GM18868 (cell line): ENCODE measurements at regions not wholly inside any gene's neighbourhood (a gene's known extent, or its start where the extent isn't known, plus 50 kb on each side); places are given as distances from the start of the nearest gene placed in this dataset.

Source experiments
- ATAC-seq: cut with Tn5 transposase; IDR thresholded peaks from one replicate; pipeline ENCODE4 v1.9.1; 2021; ENCODE audit warnings: mild to moderate bottlenecking, moderate library complexity; ENCODE audit not compliant: unreplicated experiment

DNA sequence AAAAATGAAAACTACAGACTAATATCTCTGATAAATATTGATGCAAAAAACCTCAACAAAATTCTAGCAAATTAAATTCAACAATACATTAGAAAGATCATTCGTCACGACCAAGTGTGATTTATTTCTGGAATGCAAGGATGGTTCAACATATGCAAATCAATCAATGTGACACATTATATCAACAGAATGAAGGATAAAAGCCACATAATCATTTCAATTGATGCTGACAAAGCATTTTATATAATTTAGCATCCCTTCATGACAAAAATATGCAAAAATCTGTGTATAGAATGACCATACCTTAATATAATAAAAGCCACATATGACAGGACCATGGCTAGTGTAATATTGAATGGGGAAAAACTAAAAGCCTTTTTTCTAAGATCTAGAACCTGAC lies 457.2 kb upstream of the SPANXN1 start:
- ATAC-seq = no peak

- ATAC-seq = no peak
Measured at GRCh38 chrX:144791298-144791697, 456.0 kb upstream of the SPANXN1 start.

GRCh38 chrX:144798972-144799371 lies 448.3 kb upstream of the SPANXN1 start:
- peak; percentile 81 for ATAC-seq

GRCh38 chrX:144801786-144802185 lies 445.5 kb upstream of the SPANXN1 start:
- ATAC-seq = no peak

GRCh38 chrX:144809025-144809424 lies 438.3 kb upstream of the SPANXN1 start:
- no peak for ATAC-seq

DNA sequence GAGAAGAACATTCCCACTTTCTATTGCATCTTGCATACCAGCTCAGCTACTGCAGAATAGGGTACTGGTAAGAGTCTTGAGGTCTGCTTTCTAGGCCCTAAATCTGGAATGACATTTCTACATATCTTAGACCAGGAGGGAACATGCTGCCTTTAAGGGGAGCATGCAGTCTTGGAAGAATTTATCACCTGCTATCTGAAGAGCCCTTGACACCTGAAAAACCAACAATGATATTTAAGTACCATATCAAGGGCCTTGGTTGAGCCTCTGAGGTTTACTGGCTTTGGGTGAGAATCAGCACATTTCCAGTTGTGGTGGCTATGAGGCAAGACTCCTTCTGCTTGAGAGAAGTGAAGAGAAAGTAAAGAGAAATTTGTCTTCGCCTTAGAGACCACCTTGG lies 436.8 kb upstream of the SPANXN1 start:
- no peak for ATAC-seq

- no peak for ATAC-seq
Measured at GRCh38 chrX:144819406-144819805, 427.9 kb upstream of the SPANXN1 start.

GRCh38 chrX:144840616-144841015 lies 406.7 kb upstream of the SPANXN1 start:
- no peak for ATAC-seq

DNA sequence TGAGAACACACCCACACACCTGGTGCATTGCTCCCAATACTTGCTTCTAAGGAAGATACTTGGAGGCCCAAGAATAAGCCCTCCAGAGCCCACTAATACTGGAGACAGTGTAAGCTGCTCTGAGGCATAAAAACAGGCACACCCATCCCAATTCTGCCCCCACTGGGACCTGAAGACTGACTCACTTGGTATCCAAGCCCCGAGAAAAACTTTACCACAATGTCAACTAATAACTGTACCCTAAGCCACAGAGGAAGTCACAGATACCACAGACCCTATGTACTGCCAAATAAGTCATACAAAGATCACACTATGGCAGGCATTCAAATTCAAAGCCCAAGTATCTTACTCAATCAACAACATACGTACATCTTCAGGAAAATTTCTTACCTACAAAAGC lies 398.2 kb upstream of the SPANXN1 start:
- ATAC-seq = no peak

DNA sequence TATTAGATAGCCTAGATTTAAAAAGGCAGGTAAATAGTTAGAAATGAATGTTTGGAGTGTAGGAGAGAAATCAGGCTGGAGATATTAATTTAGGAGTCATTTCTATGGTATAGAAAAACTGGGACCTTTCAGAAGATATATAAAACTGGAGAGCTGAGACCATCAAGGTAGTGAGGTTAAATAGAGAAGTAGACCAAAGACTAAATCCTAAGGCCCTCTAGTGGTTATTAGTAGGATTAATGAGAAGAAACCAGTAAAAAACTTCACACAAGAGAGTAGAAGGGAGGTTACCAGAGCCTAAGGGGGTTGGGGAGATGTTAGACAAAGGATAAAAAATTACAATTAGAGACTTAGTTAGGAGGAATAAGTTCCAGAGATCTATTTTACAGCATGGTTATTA lies 351.0 kb upstream of the SPANXN1 start:
- ATAC-seq = no peak

DNA sequence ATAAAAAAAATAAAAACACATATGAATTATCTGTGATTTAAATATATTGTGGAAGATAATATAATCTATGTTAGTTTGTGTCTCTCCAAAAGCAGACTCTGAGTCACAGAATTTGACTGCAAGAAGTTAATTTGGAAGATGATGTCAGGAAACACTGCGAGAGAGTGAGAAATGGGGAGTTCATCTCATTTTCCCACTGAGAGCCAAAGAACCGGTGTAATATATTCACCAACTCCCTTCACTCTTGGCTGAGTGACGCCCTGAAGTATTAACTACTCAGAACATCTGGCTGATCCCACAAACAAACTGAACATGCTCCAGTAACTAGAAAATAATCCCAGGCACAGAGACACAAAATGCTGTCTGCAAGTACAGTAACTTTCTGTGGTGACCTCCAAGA lies 345.8 kb upstream of the SPANXN1 start:
- ATAC-seq = no peak

DNA sequence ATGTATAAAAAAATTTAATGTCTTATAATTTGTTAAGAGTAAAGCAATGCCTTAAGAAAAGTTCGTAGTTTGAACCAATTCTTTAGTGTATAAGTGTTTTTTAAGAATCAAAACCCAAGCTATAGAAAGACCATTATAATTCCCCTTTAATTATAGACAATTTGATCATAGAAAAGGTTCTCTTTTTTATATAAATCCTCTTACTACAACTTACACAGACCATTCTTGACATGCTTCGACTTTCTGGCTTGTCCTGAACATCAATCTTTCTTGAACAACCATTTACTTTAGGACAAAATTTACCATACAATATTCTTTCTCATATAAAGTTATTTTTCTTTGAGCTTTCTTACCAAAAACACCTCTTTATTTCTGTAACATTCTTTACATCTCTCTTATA lies 330.5 kb upstream of the SPANXN1 start:
- no peak for ATAC-seq

DNA sequence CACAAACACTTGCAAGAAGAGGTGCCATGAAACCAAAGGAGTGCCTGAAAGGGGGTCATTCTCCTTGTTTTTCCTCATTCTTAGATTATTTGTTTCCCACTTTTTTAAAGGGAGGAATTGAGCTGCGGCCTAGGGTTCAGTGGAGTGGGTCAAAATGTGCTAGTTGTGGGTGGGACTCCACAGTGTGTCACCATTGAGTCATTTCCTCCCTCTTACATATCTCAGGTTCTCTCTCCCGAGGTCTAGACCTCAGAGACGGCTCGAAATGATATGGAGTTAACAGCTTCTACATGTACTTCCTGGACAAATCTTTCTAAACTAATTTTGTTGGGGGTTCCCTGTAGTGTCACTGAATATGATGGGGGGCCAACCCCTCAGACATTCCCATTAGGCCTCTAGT lies 328.4 kb upstream of the SPANXN1 start:
- no peak for ATAC-seq

- no peak for ATAC-seq
Measured at GRCh38 chrX:144946666-144947065, 300.6 kb upstream of the SPANXN1 start.
